ENCODE measurements at regions not wholly inside any gene's neighbourhood (a gene's known extent, or its start where the extent isn't known, plus 50 kb on each side); places are given as distances from the start of the nearest gene placed in this dataset.

DNA sequence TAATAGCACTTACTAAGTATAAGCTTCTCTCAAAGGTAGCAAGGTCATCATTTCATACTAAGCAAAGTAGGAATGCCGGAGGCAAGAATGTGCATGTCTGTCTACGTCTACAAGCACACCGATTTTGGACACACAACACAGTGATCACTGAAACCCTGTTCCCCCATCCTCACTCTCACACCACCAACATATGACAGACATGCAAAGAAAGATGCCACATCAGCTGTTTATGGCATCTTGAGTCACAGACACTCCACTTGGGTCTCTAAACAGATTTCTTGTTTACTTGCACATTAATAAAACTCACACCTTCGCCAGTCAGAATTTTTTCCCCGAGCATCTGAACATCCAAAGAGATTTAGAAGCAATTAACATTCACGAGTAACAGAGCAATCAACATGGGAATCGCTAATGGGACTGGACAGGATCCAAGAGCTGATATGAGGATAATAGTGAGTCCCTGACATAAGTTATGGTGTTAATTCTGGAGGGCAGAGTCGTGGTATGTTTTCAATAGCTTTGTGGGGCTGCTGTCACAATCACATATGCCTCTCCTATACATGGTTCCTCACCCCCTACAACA lies 324.1 kb downstream of the DHX15 start:
- no peaks in the 10 kb centered on the region for H3K9me3 Mint-ChIP-seq (ENCODE audit: unreplicated experiment)
- BruUV-seq (replicated peaks): no TSS peak
- intact Hi-C loops (cut with micrococcal nuclease): no loop called here

GRCh38 chr4:24256547-24256946 lies 327.8 kb downstream of the DHX15 start:
- no peak for DNase-seq (ENCODE audit: unreplicated experiment)
- CTCF ChIA-PET: interaction anchor here (0.7 kb wide), 1 partner anchor 450 kb away, joined by 3 read pairs; no protein-coding TSS in a partner anchor
- Mint-ChIP-seq H3K27ac (ENCODE audit: low read depth, unreplicated experiment) (no peak overlapping the region), H3K9me3 (ENCODE audit: unreplicated experiment) (no peaks in the 10 kb centered on the region), H3K4me1 (ENCODE audit: insufficient read depth, unreplicated experiment) (peaks cover 15% of the 10 kb centered on the region), H3K27me3 (ENCODE audit: insufficient read depth, unreplicated experiment) (no peaks in the 10 kb centered on the region), H3K4me3 (ENCODE audit: unreplicated experiment) (no peak overlapping the region), H3K36me3 (ENCODE audit: insufficient read depth, unreplicated experiment) (no peaks in the 10 kb centered on the region)
- TF ChIP-seq, protein P1, sequence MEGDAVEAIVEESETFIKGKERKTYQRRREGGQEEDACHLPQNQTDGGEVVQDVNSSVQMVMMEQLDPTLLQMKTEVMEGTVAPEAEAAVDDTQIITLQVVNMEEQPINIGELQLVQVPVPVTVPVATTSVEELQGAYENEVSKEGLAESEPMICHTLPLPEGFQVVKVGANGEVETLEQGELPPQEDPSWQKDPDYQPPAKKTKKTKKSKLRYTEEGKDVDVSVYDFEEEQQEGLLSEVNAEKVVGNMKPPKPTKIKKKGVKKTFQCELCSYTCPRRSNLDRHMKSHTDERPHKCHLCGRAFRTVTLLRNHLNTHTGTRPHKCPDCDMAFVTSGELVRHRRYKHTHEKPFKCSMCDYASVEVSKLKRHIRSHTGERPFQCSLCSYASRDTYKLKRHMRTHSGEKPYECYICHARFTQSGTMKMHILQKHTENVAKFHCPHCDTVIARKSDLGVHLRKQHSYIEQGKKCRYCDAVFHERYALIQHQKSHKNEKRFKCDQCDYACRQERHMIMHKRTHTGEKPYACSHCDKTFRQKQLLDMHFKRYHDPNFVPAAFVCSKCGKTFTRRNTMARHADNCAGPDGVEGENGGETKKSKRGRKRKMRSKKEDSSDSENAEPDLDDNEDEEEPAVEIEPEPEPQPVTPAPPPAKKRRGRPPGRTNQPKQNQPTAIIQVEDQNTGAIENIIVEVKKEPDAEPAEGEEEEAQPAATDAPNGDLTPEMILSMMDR (IDR thresholded peaks at IDR 0.05; ENCODE audit: unreplicated experiment): no peak
- no TSS peak for BruUV-seq (replicated peaks)
- intact Hi-C loops (cut with micrococcal nuclease): no loop called here
- POLR2A ChIA-PET: interaction anchor here (0.6 kb wide), 1 partner anchor 149 kb away, joined by 3 read pairs; no protein-coding TSS in a partner anchor

More for the DNA sequence above, 324.1 kb downstream of the DHX15 start:
- TF ChIP-seq, protein P1 (IDR thresholded peaks at IDR 0.05; ENCODE audit: unreplicated experiment): no peak
- ChIA-PET CTCF (interaction anchor here (1.6 kb wide), 1 partner anchor 13 kb away, joined by 3 read pairs; no protein-coding TSS in a partner anchor), POLR2A (no interaction called here)
- no peak for DNase-seq (ENCODE audit: unreplicated experiment)
- no peak overlapping the region for H3K27ac Mint-ChIP-seq (ENCODE audit: low read depth, unreplicated experiment)
- peaks cover 11% of the 10 kb centered on the region for H3K4me1 Mint-ChIP-seq (ENCODE audit: insufficient read depth, unreplicated experiment)
- H3K4me3 Mint-ChIP-seq (ENCODE audit: unreplicated experiment): no peak overlapping the region
- no peaks in the 10 kb centered on the region for H3K36me3 Mint-ChIP-seq (ENCODE audit: insufficient read depth, unreplicated experiment)
- no peaks in the 10 kb centered on the region for H3K27me3 Mint-ChIP-seq (ENCODE audit: insufficient read depth, unreplicated experiment)

GRCh38 chr4:24256066-24256465 lies 328.3 kb downstream of the DHX15 start:
- TF ChIP-seq, protein P1 (IDR thresholded peaks at IDR 0.05; ENCODE audit: unreplicated experiment): no peak
- no peak overlapping the region for H3K4me3 Mint-ChIP-seq (ENCODE audit: unreplicated experiment)
- no peaks in the 10 kb centered on the region for H3K27me3 Mint-ChIP-seq (ENCODE audit: insufficient read depth, unreplicated experiment)
- no peak for DNase-seq (ENCODE audit: unreplicated experiment)
- no peaks in the 10 kb centered on the region for H3K9me3 Mint-ChIP-seq (ENCODE audit: unreplicated experiment)
- peaks cover 14% of the 10 kb centered on the region for H3K4me1 Mint-ChIP-seq (ENCODE audit: insufficient read depth, unreplicated experiment)
- intact Hi-C loops (cut with micrococcal nuclease): no loop called here
- ChIA-PET POLR2A (no interaction called here), CTCF (no interaction called here)
- H3K36me3 Mint-ChIP-seq (ENCODE audit: insufficient read depth, unreplicated experiment): no peaks in the 10 kb centered on the region
- no peak overlapping the region for H3K27ac Mint-ChIP-seq (ENCODE audit: low read depth, unreplicated experiment)
- BruUV-seq (replicated peaks): no TSS peak

GRCh38 chr4:24252121-24252520 lies 332.2 kb downstream of the DHX15 start:
- peak overlapping the region; percentile 46 for H3K27ac Mint-ChIP-seq (ENCODE audit: low read depth, unreplicated experiment)
- H3K9me3 Mint-ChIP-seq (ENCODE audit: unreplicated experiment): no peaks in the 10 kb centered on the region
- no TSS peak for BruUV-seq (replicated peaks)
- ChIA-PET POLR2A (interaction anchor here (0.6 to 1.1 kb wide), 2 partner anchors 42 to 1646 kb away, joined by 4 read pairs; no protein-coding TSS in a partner anchor), CTCF (no interaction called here)
- no peak overlapping the region for H3K4me3 Mint-ChIP-seq (ENCODE audit: unreplicated experiment)
- peaks cover 22% of the 10 kb centered on the region for H3K4me1 Mint-ChIP-seq (ENCODE audit: insufficient read depth, unreplicated experiment)
- H3K27me3 Mint-ChIP-seq (ENCODE audit: insufficient read depth, unreplicated experiment): no peaks in the 10 kb centered on the region
- DNase-seq (ENCODE audit: unreplicated experiment): no peak
- no peaks in the 10 kb centered on the region for H3K36me3 Mint-ChIP-seq (ENCODE audit: insufficient read depth, unreplicated experiment)
- intact Hi-C loops (cut with micrococcal nuclease): no loop called here
- TF ChIP-seq, protein P1 (IDR thresholded peaks at IDR 0.05; ENCODE audit: unreplicated experiment): no peak
